ENCODE measurements at regions not wholly inside any gene's neighbourhood (a gene's known extent, or its start where the extent isn't known, plus 50 kb on each side); places are given as distances from the start of the nearest gene placed in this dataset.
"Not testable (repeated sequence)": the region's sequence is repeated elsewhere in the genome, so short reads cannot be mapped to it uniquely, and the experiment has no call there.

GRCh38 chr19:28169168-28169887, 1043.6 kb downstream of the UQCRFS1 start:
- no peak for DNase-seq

- DNase-seq, result no peak
Measured at GRCh38 chr19:28168557-28168956, 1044.4 kb downstream of the UQCRFS1 start.

GRCh38 chr19:28166025-28166424, 1046.9 kb downstream of the UQCRFS1 start:
- DNase-seq, result no peak

GRCh38 chr19:28164214-28164613, 1048.7 kb downstream of the UQCRFS1 start:
- DNase-seq, result no peak

GRCh38 chr19:28159065-28159464, 1053.9 kb downstream of the UQCRFS1 start:
- no peak for DNase-seq

GRCh38 chr19:28155265-28155664, 1057.7 kb downstream of the UQCRFS1 start:
- no peak for DNase-seq

- no peak for DNase-seq
Measured at GRCh38 chr19:28154077-28154476, 1058.9 kb downstream of the UQCRFS1 start.

- no peak for DNase-seq
Measured at GRCh38 chr19:28153123-28153522, 1059.8 kb downstream of the UQCRFS1 start.

- DNase-seq, result no peak
Measured at GRCh38 chr19:28152195-28152594, 1060.8 kb downstream of the UQCRFS1 start.

- DNase-seq, result no peak
Measured at GRCh38 chr19:28150129-28150528, 1062.8 kb downstream of the UQCRFS1 start.

GRCh38 chr19:28148554-28148953, 1064.4 kb downstream of the UQCRFS1 start:
- no peak for DNase-seq

- DNase-seq, result no peak
Measured at GRCh38 chr19:28142258-28142657, 1070.7 kb downstream of the UQCRFS1 start.

GRCh38 chr19:28140201-28140600, 1072.8 kb downstream of the UQCRFS1 start:
- DNase-seq, result no peak

GRCh38 chr19:28137772-28138171, 1075.2 kb downstream of the UQCRFS1 start:
- DNase-seq, result no peak

- no peak for DNase-seq
Measured at GRCh38 chr19:28136796-28137195, 1076.2 kb downstream of the UQCRFS1 start.

- DNase-seq, result no peak
Measured at GRCh38 chr19:28135825-28136224, 1077.1 kb downstream of the UQCRFS1 start.

GRCh38 chr19:28134311-28134710, 1078.6 kb downstream of the UQCRFS1 start:
- no peak for DNase-seq

GRCh38 chr19:28130881-28131280, 1082.1 kb downstream of the UQCRFS1 start:
- not testable (repeated sequence) for DNase-seq

GRCh38 chr19:28130066-28130511, 1082.9 kb downstream of the UQCRFS1 start:
- no peak for DNase-seq

GRCh38 chr19:28128341-28128740, 1084.6 kb downstream of the UQCRFS1 start:
- DNase-seq, result no peak

GRCh38 chr19:28126135-28126898, 1086.6 kb downstream of the UQCRFS1 start:
- no peak for DNase-seq

- DNase-seq, result no peak
Measured at GRCh38 chr19:28122734-28123133, 1090.2 kb downstream of the UQCRFS1 start.

GRCh38 chr19:28118235-28118634, 1094.7 kb downstream of the UQCRFS1 start:
- no peak for DNase-seq

GRCh38 chr19:28117143-28117542, 1095.8 kb downstream of the UQCRFS1 start:
- no peak for DNase-seq

Measured in T1000 (cell line).